Ishikawa (cell line): ENCODE measurements at regions not wholly inside any gene's neighbourhood (a gene's known extent, or its start where the extent isn't known, plus 50 kb on each side); places are given as distances from the start of the nearest gene placed in this dataset.

Source experiments
- CEBPB ChIP-seq: IDR thresholded peaks from 2 replicates; pipeline ENCODE4 v1.6.1; 2012
- EGR1 ChIP-seq: IDR thresholded peaks from 2 replicates; pipeline ENCODE4 v1.6.1; 2012
- EP300 ChIP-seq: IDR thresholded peaks from 2 replicates; pipeline ENCODE4 v1.6.1; 2012; ENCODE audit warnings: borderline replicate concordance
- MAX ChIP-seq: IDR thresholded peaks from 2 replicates; pipeline ENCODE4 v1.6.1; 2012
- NFIC ChIP-seq: IDR thresholded peaks from 2 replicates; pipeline ENCODE4 v1.6.1; 2012
- RAD21 ChIP-seq: IDR thresholded peaks from 2 replicates; pipeline ENCODE4 v1.6.1; 2012; ENCODE audit warnings: low read depth
- REST ChIP-seq: IDR thresholded peaks from 2 replicates; pipeline ENCODE4 v1.6.1; 2012; ENCODE audit warnings: low read depth, mild to moderate bottlenecking
- TAF1 ChIP-seq: IDR thresholded peaks from 2 replicates; pipeline ENCODE4 v1.6.1; 2012; ENCODE audit warnings: low read depth, mild to moderate bottlenecking
- TEAD4 ChIP-seq: IDR thresholded peaks from 2 replicates; pipeline ENCODE4 v1.6.1; 2012
- YY1 ChIP-seq: IDR thresholded peaks from 2 replicates; pipeline ENCODE4 v1.6.1; 2012; ENCODE audit warnings: low read depth

GRCh38 chr7:28329661-28330363, 82.5 kb upstream of the CREB5 start:
- no peak for TF ChIP-seq YY1
- no peak for TF ChIP-seq EGR1
- TF ChIP-seq REST, result no peak
- no peak for TF ChIP-seq TEAD4
- no peak for TF ChIP-seq CEBPB
- no peak for TF ChIP-seq TAF1
- no peak for TF ChIP-seq RAD21
- TF ChIP-seq NFIC, result no peak
- TF ChIP-seq EP300, result no peak
- no peak for TF ChIP-seq MAX
